ENCODE measurements at regions not wholly inside any gene's neighbourhood (a gene's known extent, or its start where the extent isn't known, plus 50 kb on each side); places are given as distances from the start of the nearest gene placed in this dataset.

DNA sequence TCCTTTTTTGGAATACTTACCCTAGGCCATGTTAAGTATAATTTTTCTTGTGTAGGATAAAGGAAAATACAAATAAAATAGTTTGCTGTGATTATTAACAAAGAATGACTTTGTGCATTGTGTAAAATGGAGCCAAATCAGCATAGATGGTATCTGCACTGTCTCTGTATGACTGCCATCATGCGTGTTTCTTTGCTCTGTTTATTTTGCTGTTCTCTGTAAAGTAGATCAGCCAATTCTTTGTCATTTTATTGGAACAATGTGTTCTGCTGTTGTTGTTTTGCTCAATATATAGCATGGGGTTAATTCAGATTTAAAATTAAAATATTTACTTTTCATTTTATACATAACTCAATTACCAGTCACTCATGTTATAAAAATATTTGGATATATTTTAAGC, 181.3 kb upstream of the UBE2E3 start:
- DNase-seq (ENCODE audit: low spot score in 2 of 2) = no peak
- intact Hi-C loops (cut with DNase I; ENCODE audit: low total_unique reads) = no loop called here
- TF ChIP-seq POLR2A (IDR thresholded peaks at IDR 0.05) = no peak
- TF ChIP-seq, protein P1, sequence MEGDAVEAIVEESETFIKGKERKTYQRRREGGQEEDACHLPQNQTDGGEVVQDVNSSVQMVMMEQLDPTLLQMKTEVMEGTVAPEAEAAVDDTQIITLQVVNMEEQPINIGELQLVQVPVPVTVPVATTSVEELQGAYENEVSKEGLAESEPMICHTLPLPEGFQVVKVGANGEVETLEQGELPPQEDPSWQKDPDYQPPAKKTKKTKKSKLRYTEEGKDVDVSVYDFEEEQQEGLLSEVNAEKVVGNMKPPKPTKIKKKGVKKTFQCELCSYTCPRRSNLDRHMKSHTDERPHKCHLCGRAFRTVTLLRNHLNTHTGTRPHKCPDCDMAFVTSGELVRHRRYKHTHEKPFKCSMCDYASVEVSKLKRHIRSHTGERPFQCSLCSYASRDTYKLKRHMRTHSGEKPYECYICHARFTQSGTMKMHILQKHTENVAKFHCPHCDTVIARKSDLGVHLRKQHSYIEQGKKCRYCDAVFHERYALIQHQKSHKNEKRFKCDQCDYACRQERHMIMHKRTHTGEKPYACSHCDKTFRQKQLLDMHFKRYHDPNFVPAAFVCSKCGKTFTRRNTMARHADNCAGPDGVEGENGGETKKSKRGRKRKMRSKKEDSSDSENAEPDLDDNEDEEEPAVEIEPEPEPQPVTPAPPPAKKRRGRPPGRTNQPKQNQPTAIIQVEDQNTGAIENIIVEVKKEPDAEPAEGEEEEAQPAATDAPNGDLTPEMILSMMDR (IDR thresholded peaks at IDR 0.05) = no peak
- WGBS, 2 donors = 45 to 67% methylated on average over 1 of the region's 1 CpG
- no peak overlapping the region for H3K4me3 ChIP-seq (ENCODE audit: low read depth, poor library complexity, severe bottlenecking)

DNA sequence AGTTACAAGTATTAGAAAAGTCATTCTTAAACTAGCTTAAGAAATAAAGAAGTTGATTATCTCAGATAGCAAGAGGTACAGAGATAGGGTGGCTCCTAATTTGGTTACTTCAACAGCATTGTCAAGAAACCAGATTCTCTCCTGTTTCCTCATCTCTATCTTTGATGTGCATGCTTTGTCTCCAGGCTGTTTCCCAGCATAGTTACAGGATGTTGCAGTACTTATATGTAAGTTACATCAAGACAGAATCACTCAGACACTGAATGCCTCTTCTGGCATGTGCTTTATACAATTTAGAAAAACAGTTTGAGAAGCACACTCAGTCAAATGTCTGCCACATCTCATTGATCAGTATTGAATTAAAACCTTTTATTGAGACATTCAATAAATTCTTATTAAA, 189.5 kb upstream of the UBE2E3 start:
- intact Hi-C loops (cut with DNase I; ENCODE audit: low total_unique reads) = no loop called here
- no peak for TF ChIP-seq POLR2A (IDR thresholded peaks at IDR 0.05)
- TF ChIP-seq, protein P1 (IDR thresholded peaks at IDR 0.05) = no peak
- H3K4me3 ChIP-seq (ENCODE audit: low read depth, poor library complexity, severe bottlenecking) = no peak overlapping the region
- DNase-seq (ENCODE audit: low spot score in 2 of 2) = no peak

- no peak overlapping the region for H3K4me3 ChIP-seq (ENCODE audit: low read depth, poor library complexity, severe bottlenecking)
- no peak for DNase-seq (ENCODE audit: low spot score in 2 of 2)
- 55 to 64% methylated on average over 1 of the region's 1 CpG for WGBS, 2 donors
- intact Hi-C loops (cut with DNase I; ENCODE audit: low total_unique reads) = no loop called here
- TF ChIP-seq POLR2A (IDR thresholded peaks at IDR 0.05) = no peak
- TF ChIP-seq, protein P1 (IDR thresholded peaks at IDR 0.05) = no peak
These were observed 193.1 kb upstream of the UBE2E3 start for GRCh38 chr2:180787330-180787729.

GRCh38 chr2:180781276-180781675, 199.1 kb upstream of the UBE2E3 start:
- intact Hi-C loops (cut with DNase I; ENCODE audit: low total_unique reads) = no loop called here
- TF ChIP-seq, protein P1 (IDR thresholded peaks at IDR 0.05) = no peak
- no peak for TF ChIP-seq POLR2A (IDR thresholded peaks at IDR 0.05)
- WGBS, 2 donors = 67 to 74% methylated on average over 2 of the region's 2 CpGs
- no peak overlapping the region for H3K4me3 ChIP-seq (ENCODE audit: low read depth, poor library complexity, severe bottlenecking)
- no peak for DNase-seq (ENCODE audit: low spot score in 2 of 2)

DNA sequence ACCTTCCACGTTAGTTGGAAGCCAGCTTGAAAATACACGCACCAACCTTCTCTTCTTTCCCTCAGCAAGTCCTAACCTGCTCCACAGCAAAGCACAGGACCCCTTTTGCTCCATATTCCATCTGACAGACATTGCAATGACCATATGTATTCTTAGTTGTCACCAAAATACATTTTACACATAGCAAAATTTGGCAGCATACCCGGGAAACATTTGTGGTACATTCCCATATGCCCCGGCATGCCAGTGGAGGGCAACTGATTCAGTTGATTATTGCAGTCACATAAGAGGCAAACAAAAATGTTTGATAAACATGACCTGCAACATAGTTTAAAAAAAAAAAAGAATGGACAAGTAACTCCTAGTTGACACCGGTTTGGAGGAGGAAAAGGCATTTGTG, 202.1 kb upstream of the UBE2E3 start:
- DNase-seq (ENCODE audit: low spot score in 2 of 2) = no peak
- 86 to 88% methylated on average over 5 of the region's 5 CpGs for WGBS, 2 donors
- no peak overlapping the region for H3K4me3 ChIP-seq (ENCODE audit: low read depth, poor library complexity, severe bottlenecking)
- TF ChIP-seq POLR2A (IDR thresholded peaks at IDR 0.05) = no peak
- TF ChIP-seq, protein P1 (IDR thresholded peaks at IDR 0.05) = no peak
- intact Hi-C loops (cut with DNase I; ENCODE audit: low total_unique reads) = no loop called here

- no peak for DNase-seq (ENCODE audit: low spot score in 2 of 2)
- intact Hi-C loops (cut with DNase I; ENCODE audit: low total_unique reads) = no loop called here
- H3K4me3 ChIP-seq (ENCODE audit: low read depth, poor library complexity, severe bottlenecking) = no peak overlapping the region
- TF ChIP-seq POLR2A (IDR thresholded peaks at IDR 0.05) = no peak
- TF ChIP-seq, protein P1 (IDR thresholded peaks at IDR 0.05) = no peak
These were observed 203.5 kb upstream of the UBE2E3 start for GRCh38 chr2:180776921-180777320.

All from lower leg skin (tissue), 4 donors.